Loucy (cell line): ENCODE measurements at regions not wholly inside any gene's neighbourhood (a gene's known extent, or its start where the extent isn't known, plus 50 kb on each side); places are given as distances from the start of the nearest gene placed in this dataset.

Experiments
- H2AFZ ChIP-seq: fragments of 200-600 bp; sonication (generic); 2 replicates; pipeline ENCODE4 v1.6.0; 2016; ENCODE audit warnings: antibody characterized with exemption, mild to moderate bottlenecking, low read length, moderate library complexity
- H3F3A ChIP-seq: fragments of 200-600 bp; 2 replicates; pipeline ENCODE4 v1.6.0; 2016; ENCODE audit warnings: antibody characterized with exemption, low read depth, mild to moderate bottlenecking
- H3K27me3 ChIP-seq: fragments of 200-600 bp; sonication (generic); 2 replicates; pipeline ENCODE4 v1.6.1; 2014; ENCODE audit warnings: low read length, mild to moderate bottlenecking; ENCODE audit not compliant: insufficient read depth, poor library complexity, severe bottlenecking
- H3K36me3 ChIP-seq: fragments of 200-600 bp; sonication (generic); 2 replicates; pipeline ENCODE4 v1.6.1; 2016; ENCODE audit warnings: low read length; ENCODE audit not compliant: insufficient read depth
- H3K4me1 ChIP-seq: fragments of 200-600 bp; sonication (generic); 2 replicates; pipeline ENCODE4 v1.5.1; 2014; ENCODE audit warnings: low read length, mild to moderate bottlenecking; ENCODE audit not compliant: insufficient read depth, poor library complexity, severe bottlenecking
- H3K4me2 ChIP-seq: fragments of 200-600 bp; sonication (generic); 2 replicates; pipeline ENCODE4 v1.6.0; 2014; ENCODE audit warnings: antibody characterized with exemption, low read length, low read depth, mild to moderate bottlenecking; ENCODE audit not compliant: poor library complexity, severe bottlenecking
- H3K4me3 ChIP-seq: fragments of 200-600 bp; sonication (generic); 2 replicates; pipeline ENCODE4 v1.5.1; 2014; ENCODE audit warnings: low read length, mild to moderate bottlenecking, mixed read lengths; ENCODE audit not compliant: poor library complexity, severe bottlenecking
- H3K79me2 ChIP-seq: fragments of 200-600 bp; sonication (generic); 2 replicates; pipeline ENCODE4 v1.6.1; 2014; ENCODE audit warnings: low read length; ENCODE audit not compliant: insufficient read depth
- H3K9ac ChIP-seq: fragments of 200-600 bp; sonication (generic); 2 replicates; pipeline ENCODE4 v1.6.0; 2014; ENCODE audit warnings: mild to moderate bottlenecking, low read depth, low read length, moderate library complexity; ENCODE audit not compliant: poor library complexity, severe bottlenecking
- H3K9me2 ChIP-seq: fragments of 200-600 bp; sonication (generic); replicated peaks from 2 replicates; pipeline ENCODE4 v1.6.1; 2016; ENCODE audit warnings: low read depth, low read length, mixed read lengths
- H3K9me3 ChIP-seq: fragments of 200-600 bp; sonication (generic); 2 replicates; pipeline ENCODE4 v1.6.1; 2014; ENCODE audit warnings: mild to moderate bottlenecking, antibody characterized with exemption, low read length, low read depth; ENCODE audit not compliant: insufficient read depth
- H4K20me1 ChIP-seq: fragments of 200-600 bp; sonication (generic); 2 replicates; pipeline ENCODE4 v1.6.0; 2014; ENCODE audit warnings: antibody characterized with exemption, low read length, mild to moderate bottlenecking; ENCODE audit not compliant: insufficient read depth, poor library complexity, severe bottlenecking
- CTCF ChIP-seq: fragments of 200-600 bp; sonication (generic); conservative IDR thresholded peaks from 2 replicates; pipeline ENCODE4 v1.5.1; 2014; ENCODE audit warnings: mild to moderate bottlenecking, antibody characterized with exemption, low read length
- EZH2phosphoT487 ChIP-seq: fragments of 200-600 bp; IDR thresholded peaks from 2 replicates; pipeline ENCODE4 v1.6.1; 2018; ENCODE audit warnings: antibody characterized with exemption, mild to moderate bottlenecking, moderate library complexity, borderline replicate concordance

- Histone ChIP-seq H2AFZ (no peak overlapping the region), H3K4me2 (no peak overlapping the region), H3K27me3 (no peaks in the 10 kb centered on the region)
These were observed 1628.7 kb downstream of the REEP3 start for GRCh38 chr10:65149878-65150277.

GRCh38 chr10:65166272-65166671 is 1645.1 kb downstream of the REEP3 start:
- no peaks in the 10 kb centered on the region for H4K20me1 ChIP-seq

More at GRCh38 chr10:65149878-65150277, 1628.7 kb downstream of the REEP3 start:
- no peaks in the 10 kb centered on the region for H3K4me1 ChIP-seq
- no peaks in the 10 kb centered on the region for H3K9me2 ChIP-seq
- H3K79me2 ChIP-seq, result no peaks in the 10 kb centered on the region
- H4K20me1 ChIP-seq, result no peaks in the 10 kb centered on the region
- H3K4me3 ChIP-seq, result no peak overlapping the region
- TF ChIP-seq EZH2phosphoT487, result no peak
- no peak for TF ChIP-seq CTCF
- H3K9me3 ChIP-seq, result no peaks in the 10 kb centered on the region
- H3K36me3 ChIP-seq, result no peaks in the 10 kb centered on the region
- H3F3A ChIP-seq, result no peaks in the 10 kb centered on the region
- H3K9ac ChIP-seq, result no peak overlapping the region

GRCh38 chr10:65172249-65172648 is 1651.0 kb downstream of the REEP3 start:
- Histone ChIP-seq H3K4me2 (no peak overlapping the region), H3F3A (no peaks in the 10 kb centered on the region), H3K36me3 (no peaks in the 10 kb centered on the region), H3K4me3 (no peak overlapping the region), H3K4me1 (no peaks in the 10 kb centered on the region), H4K20me1 (no peaks in the 10 kb centered on the region), H3K27me3 (no peaks in the 10 kb centered on the region), H3K9me2 (no peaks in the 10 kb centered on the region), H2AFZ (no peak overlapping the region), H3K79me2 (no peaks in the 10 kb centered on the region), H3K9ac (no peak overlapping the region), H3K9me3 (no peaks in the 10 kb centered on the region)
- TF ChIP-seq EZH2phosphoT487 (no peak), CTCF (no peak)

More at GRCh38 chr10:65166272-65166671, 1645.1 kb downstream of the REEP3 start:
- Histone ChIP-seq H3F3A (no peaks in the 10 kb centered on the region), H3K79me2 (no peaks in the 10 kb centered on the region), H3K4me2 (no peak overlapping the region), H3K4me3 (no peak overlapping the region), H3K9ac (no peak overlapping the region), H2AFZ (no peak overlapping the region), H3K4me1 (no peaks in the 10 kb centered on the region), H3K36me3 (no peaks in the 10 kb centered on the region), H3K27me3 (no peaks in the 10 kb centered on the region), H3K9me2 (no peaks in the 10 kb centered on the region), H3K9me3 (no peaks in the 10 kb centered on the region)
- TF ChIP-seq EZH2phosphoT487 (no peak), CTCF (no peak)
